ENCODE measurements at regions not wholly inside any gene's neighbourhood (a gene's known extent, or its start where the extent isn't known, plus 50 kb on each side); places are given as distances from the start of the nearest gene placed in this dataset.
"Not testable (repeated sequence)": the region's sequence is repeated elsewhere in the genome, so short reads cannot be mapped to it uniquely, and the experiment has no call there.

- DNase-seq = no peak
These were observed 351.4 kb downstream of the ZNF326 start for GRCh38 chr1:90346349-90346748.

- DNase-seq = peak; percentile 56
These were observed 350.2 kb downstream of the ZNF326 start for GRCh38 chr1:90344963-90345730.

- no peak for DNase-seq
These were observed 346.6 kb downstream of the ZNF326 start for GRCh38 chr1:90341516-90341915.

GRCh38 chr1:90340606-90341005 lies 345.7 kb downstream of the ZNF326 start:
- no peak for DNase-seq

- no peak for DNase-seq
These were observed 344.9 kb downstream of the ZNF326 start for GRCh38 chr1:90339811-90340210.

- no peak for DNase-seq
These were observed 341.8 kb downstream of the ZNF326 start for GRCh38 chr1:90336552-90337324.

- DNase-seq = no peak
These were observed 340.6 kb downstream of the ZNF326 start for GRCh38 chr1:90335558-90335957.

GRCh38 chr1:90334137-90334536 lies 339.2 kb downstream of the ZNF326 start:
- DNase-seq = no peak

- DNase-seq = no peak
These were observed 330.3 kb downstream of the ZNF326 start for GRCh38 chr1:90325168-90325567.

GRCh38 chr1:90322186-90322585 lies 327.3 kb downstream of the ZNF326 start:
- no peak for DNase-seq

- DNase-seq = no peak
These were observed 325.0 kb downstream of the ZNF326 start for GRCh38 chr1:90319918-90320317.

GRCh38 chr1:90318431-90318830 lies 323.5 kb downstream of the ZNF326 start:
- DNase-seq = no peak

- DNase-seq = no peak
These were observed 322.7 kb downstream of the ZNF326 start for GRCh38 chr1:90317628-90318027.

GRCh38 chr1:90314533-90314932 lies 319.6 kb downstream of the ZNF326 start:
- DNase-seq = no peak

- DNase-seq = no peak
These were observed 318.9 kb downstream of the ZNF326 start for GRCh38 chr1:90313778-90314177.

- DNase-seq = no peak
These were observed 314.9 kb downstream of the ZNF326 start for GRCh38 chr1:90309806-90310205.

GRCh38 chr1:90308421-90308820 lies 313.5 kb downstream of the ZNF326 start:
- no peak for DNase-seq

- no peak for DNase-seq
These were observed 310.7 kb downstream of the ZNF326 start for GRCh38 chr1:90305577-90305976.

GRCh38 chr1:90296327-90296726 lies 301.4 kb downstream of the ZNF326 start:
- DNase-seq = no peak

GRCh38 chr1:90295534-90295933 lies 300.6 kb downstream of the ZNF326 start:
- DNase-seq = no peak

- no peak for DNase-seq
These were observed 296.7 kb downstream of the ZNF326 start for GRCh38 chr1:90291431-90292216.

- DNase-seq = no peak
These were observed 287.9 kb downstream of the ZNF326 start for GRCh38 chr1:90282811-90283210.

- not testable (repeated sequence) for DNase-seq
These were observed 287.0 kb downstream of the ZNF326 start for GRCh38 chr1:90281886-90282285.

GRCh38 chr1:90277270-90277669 lies 282.4 kb downstream of the ZNF326 start:
- no peak for DNase-seq

All from NCI-H226 (cell line).